ENCODE measurements at regions not wholly inside any gene's neighbourhood (a gene's known extent, or its start where the extent isn't known, plus 50 kb on each side); places are given as distances from the start of the nearest gene placed in this dataset.
A peak's percentile ranks its signal among the peaks of the same experiment; 100 is the strongest.

DNA sequence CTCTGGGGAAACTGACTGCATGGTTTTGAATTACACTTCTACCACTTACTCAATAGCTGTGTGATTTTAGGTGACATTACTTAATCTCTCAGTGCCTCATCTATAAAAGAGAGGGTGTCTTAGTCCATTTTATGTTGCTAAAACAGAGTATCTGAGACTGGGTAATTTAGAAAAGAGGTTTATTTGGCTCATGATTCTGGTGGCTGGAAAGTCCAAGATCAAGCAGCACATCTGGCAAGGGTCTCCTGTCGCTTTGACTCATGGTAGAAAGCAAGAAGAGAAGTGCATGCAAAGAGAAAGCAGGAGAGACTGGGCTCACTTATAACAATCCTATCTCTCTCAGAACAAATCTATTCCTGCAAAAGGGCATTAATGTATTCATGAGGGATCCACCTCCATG lies 132.4 kb upstream of the IRX5 start:
- no peaks in the 10 kb centered on the region for H3K9me2 ChIP-seq (ENCODE audit: insufficient read depth, low read length)
- H3K9ac ChIP-seq (ENCODE audit: low read length): no peak overlapping the region
- H3K4me3 ChIP-seq (ENCODE audit: low read length): no peak overlapping the region
- no peak overlapping the region for H3K27ac ChIP-seq (ENCODE audit: low read length)
- no peaks in the 10 kb centered on the region for H3K36me3 ChIP-seq (ENCODE audit: insufficient read depth, low read length)
- TF ChIP-seq, protein P1, sequence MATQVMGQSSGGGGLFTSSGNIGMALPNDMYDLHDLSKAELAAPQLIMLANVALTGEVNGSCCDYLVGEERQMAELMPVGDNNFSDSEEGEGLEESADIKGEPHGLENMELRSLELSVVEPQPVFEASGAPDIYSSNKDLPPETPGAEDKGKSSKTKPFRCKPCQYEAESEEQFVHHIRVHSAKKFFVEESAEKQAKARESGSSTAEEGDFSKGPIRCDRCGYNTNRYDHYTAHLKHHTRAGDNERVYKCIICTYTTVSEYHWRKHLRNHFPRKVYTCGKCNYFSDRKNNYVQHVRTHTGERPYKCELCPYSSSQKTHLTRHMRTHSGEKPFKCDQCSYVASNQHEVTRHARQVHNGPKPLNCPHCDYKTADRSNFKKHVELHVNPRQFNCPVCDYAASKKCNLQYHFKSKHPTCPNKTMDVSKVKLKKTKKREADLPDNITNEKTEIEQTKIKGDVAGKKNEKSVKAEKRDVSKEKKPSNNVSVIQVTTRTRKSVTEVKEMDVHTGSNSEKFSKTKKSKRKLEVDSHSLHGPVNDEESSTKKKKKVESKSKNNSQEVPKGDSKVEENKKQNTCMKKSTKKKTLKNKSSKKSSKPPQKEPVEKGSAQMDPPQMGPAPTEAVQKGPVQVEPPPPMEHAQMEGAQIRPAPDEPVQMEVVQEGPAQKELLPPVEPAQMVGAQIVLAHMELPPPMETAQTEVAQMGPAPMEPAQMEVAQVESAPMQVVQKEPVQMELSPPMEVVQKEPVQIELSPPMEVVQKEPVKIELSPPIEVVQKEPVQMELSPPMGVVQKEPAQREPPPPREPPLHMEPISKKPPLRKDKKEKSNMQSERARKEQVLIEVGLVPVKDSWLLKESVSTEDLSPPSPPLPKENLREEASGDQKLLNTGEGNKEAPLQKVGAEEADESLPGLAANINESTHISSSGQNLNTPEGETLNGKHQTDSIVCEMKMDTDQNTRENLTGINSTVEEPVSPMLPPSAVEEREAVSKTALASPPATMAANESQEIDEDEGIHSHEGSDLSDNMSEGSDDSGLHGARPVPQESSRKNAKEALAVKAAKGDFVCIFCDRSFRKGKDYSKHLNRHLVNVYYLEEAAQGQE (IDR thresholded peaks at IDR 0.05; ENCODE audit: borderline replicate concordance): no peak
- TF ChIP-seq MXI1 (conservative IDR thresholded peaks at IDR 0.05; ENCODE audit: poor library complexity, severe bottlenecking): no peak
- no peak for TF ChIP-seq POLR2AphosphoS5 (IDR thresholded peaks at IDR 0.05)
- no peak for TF ChIP-seq RAD21 (conservative IDR thresholded peaks at IDR 0.05)
- TF ChIP-seq SMC3 (conservative IDR thresholded peaks at IDR 0.05; ENCODE audit: poor library complexity): no peak
- no peak for TF ChIP-seq TAF1 (IDR thresholded peaks at IDR 0.05; ENCODE audit: low read depth)
- TF ChIP-seq EZH2 (IDR thresholded peaks at IDR 0.05; ENCODE audit: borderline replicate concordance, insufficient read depth, low read length, poor library complexity, severe bottlenecking): no peak
- TF ChIP-seq EP300 (conservative IDR thresholded peaks at IDR 0.05; ENCODE audit: poor library complexity, severe bottlenecking): no peak
- TF ChIP-seq, protein P2, sequence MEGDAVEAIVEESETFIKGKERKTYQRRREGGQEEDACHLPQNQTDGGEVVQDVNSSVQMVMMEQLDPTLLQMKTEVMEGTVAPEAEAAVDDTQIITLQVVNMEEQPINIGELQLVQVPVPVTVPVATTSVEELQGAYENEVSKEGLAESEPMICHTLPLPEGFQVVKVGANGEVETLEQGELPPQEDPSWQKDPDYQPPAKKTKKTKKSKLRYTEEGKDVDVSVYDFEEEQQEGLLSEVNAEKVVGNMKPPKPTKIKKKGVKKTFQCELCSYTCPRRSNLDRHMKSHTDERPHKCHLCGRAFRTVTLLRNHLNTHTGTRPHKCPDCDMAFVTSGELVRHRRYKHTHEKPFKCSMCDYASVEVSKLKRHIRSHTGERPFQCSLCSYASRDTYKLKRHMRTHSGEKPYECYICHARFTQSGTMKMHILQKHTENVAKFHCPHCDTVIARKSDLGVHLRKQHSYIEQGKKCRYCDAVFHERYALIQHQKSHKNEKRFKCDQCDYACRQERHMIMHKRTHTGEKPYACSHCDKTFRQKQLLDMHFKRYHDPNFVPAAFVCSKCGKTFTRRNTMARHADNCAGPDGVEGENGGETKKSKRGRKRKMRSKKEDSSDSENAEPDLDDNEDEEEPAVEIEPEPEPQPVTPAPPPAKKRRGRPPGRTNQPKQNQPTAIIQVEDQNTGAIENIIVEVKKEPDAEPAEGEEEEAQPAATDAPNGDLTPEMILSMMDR (IDR thresholded peaks at IDR 0.05; ENCODE audit: poor library complexity, severe bottlenecking): no peak
- peaks cover 7% of the 10 kb centered on the region for H3K27me3 ChIP-seq (ENCODE audit: insufficient read depth, low read depth, low read length)
- no peaks in the 10 kb centered on the region for H4K20me1 ChIP-seq (ENCODE audit: insufficient read depth)
- no peaks in the 10 kb centered on the region for H3K79me2 ChIP-seq (replicated peaks; ENCODE audit: insufficient read depth, low read length)
- no peak overlapping the region for H2AFZ ChIP-seq (ENCODE audit: low read depth, low read length)
- no peaks in the 10 kb centered on the region for H3F3A ChIP-seq (ENCODE audit: insufficient read depth, low read length, poor library complexity, severe bottlenecking)
- H3K4me2 ChIP-seq (ENCODE audit: low read length): no peak overlapping the region
- no peaks in the 10 kb centered on the region for H3K9me3 ChIP-seq (ENCODE audit: low read length)

DNA sequence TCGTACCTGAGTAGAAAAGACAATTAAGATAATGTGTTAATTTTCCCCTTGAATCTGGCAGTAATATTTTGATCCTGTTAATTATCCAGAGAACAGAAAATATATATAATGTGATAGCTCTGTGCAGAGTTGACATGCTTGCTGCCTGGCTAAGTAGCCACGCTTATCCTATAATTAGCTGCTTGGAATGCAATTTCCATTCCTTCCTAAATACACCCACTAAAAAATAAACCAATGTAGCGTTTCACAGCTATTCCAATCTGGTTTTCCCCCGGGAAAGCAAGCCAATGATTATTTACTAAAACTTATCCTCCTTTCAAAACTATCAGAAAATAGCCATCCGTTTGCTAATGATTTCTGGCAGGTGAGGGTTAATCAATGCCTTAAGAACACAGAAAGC lies 134.5 kb upstream of the IRX5 start:
- H3K36me3 ChIP-seq (ENCODE audit: insufficient read depth, low read length): no peaks in the 10 kb centered on the region
- no peak overlapping the region for H3K4me3 ChIP-seq (ENCODE audit: low read length)
- no peak overlapping the region for H3K27ac ChIP-seq (ENCODE audit: low read length)
- no peak overlapping the region for H3K9ac ChIP-seq (ENCODE audit: low read length)
- no peaks in the 10 kb centered on the region for H3F3A ChIP-seq (ENCODE audit: insufficient read depth, low read length, poor library complexity, severe bottlenecking)
- TF ChIP-seq RAD21 (conservative IDR thresholded peaks at IDR 0.05) (no peak), POLR2AphosphoS5 (IDR thresholded peaks at IDR 0.05) (no peak)
- H3K4me2 ChIP-seq (ENCODE audit: low read length): no peak overlapping the region
- no peak overlapping the region for H2AFZ ChIP-seq (ENCODE audit: low read depth, low read length)
- no peaks in the 10 kb centered on the region for H3K79me2 ChIP-seq (replicated peaks; ENCODE audit: insufficient read depth, low read length)
- no peaks in the 10 kb centered on the region for H3K9me2 ChIP-seq (ENCODE audit: insufficient read depth, low read length)
- peaks cover 7% of the 10 kb centered on the region for H3K27me3 ChIP-seq (ENCODE audit: insufficient read depth, low read depth, low read length)
- no peaks in the 10 kb centered on the region for H3K9me3 ChIP-seq (ENCODE audit: low read length)
- no peaks in the 10 kb centered on the region for H4K20me1 ChIP-seq (ENCODE audit: insufficient read depth)

DNA sequence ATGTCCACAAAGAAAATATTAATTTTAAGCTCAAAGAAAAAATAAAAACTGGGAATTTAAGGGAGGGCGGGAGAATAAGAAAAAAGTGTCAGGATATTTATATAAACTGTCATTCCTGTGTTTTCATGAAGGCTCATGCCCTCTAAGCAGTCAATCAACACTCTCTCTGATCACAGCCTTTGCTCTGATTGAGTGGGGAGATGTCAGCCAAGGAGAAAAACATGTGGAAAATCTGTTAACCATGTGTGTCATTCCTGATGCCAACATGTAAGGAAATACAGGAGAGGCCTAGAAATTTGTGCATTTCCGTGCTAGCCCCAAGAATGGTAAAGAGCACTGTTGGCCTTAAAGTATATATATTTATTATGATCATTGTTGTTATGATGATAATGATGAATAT lies 137.9 kb upstream of the IRX5 start:
- H3F3A ChIP-seq (ENCODE audit: insufficient read depth, low read length, poor library complexity, severe bottlenecking): no peaks in the 10 kb centered on the region
- H3K9me3 ChIP-seq (ENCODE audit: low read length): no peaks in the 10 kb centered on the region
- no peak overlapping the region for H3K27ac ChIP-seq (ENCODE audit: low read length)
- no peak overlapping the region for H3K9ac ChIP-seq (ENCODE audit: low read length)
- H2AFZ ChIP-seq (ENCODE audit: low read depth, low read length): no peak overlapping the region
- H4K20me1 ChIP-seq (ENCODE audit: insufficient read depth): no peaks in the 10 kb centered on the region
- H3K4me3 ChIP-seq (ENCODE audit: low read length): no peak overlapping the region
- H3K27me3 ChIP-seq (ENCODE audit: insufficient read depth, low read depth, low read length): peaks cover 9% of the 10 kb centered on the region
- TF ChIP-seq EP300 (conservative IDR thresholded peaks at IDR 0.05; ENCODE audit: poor library complexity, severe bottlenecking): peak; percentile 86
- no peak for TF ChIP-seq RAD21 (conservative IDR thresholded peaks at IDR 0.05)
- no peak for TF ChIP-seq TAF1 (IDR thresholded peaks at IDR 0.05; ENCODE audit: low read depth)
- TF ChIP-seq POLR2AphosphoS5 (IDR thresholded peaks at IDR 0.05): peak; percentile 57
- TF ChIP-seq MXI1 (conservative IDR thresholded peaks at IDR 0.05; ENCODE audit: poor library complexity, severe bottlenecking): peak; percentile 41
- TF ChIP-seq, protein P1 (IDR thresholded peaks at IDR 0.05; ENCODE audit: borderline replicate concordance): peak; percentile 83
- TF ChIP-seq SMC3 (conservative IDR thresholded peaks at IDR 0.05; ENCODE audit: poor library complexity): no peak
- TF ChIP-seq EZH2 (IDR thresholded peaks at IDR 0.05; ENCODE audit: borderline replicate concordance, insufficient read depth, low read length, poor library complexity, severe bottlenecking): no peak
- TF ChIP-seq, protein P2 (IDR thresholded peaks at IDR 0.05; ENCODE audit: poor library complexity, severe bottlenecking): no peak
- no peaks in the 10 kb centered on the region for H3K36me3 ChIP-seq (ENCODE audit: insufficient read depth, low read length)
- H3K4me2 ChIP-seq (ENCODE audit: low read length): no peak overlapping the region
- no peaks in the 10 kb centered on the region for H3K79me2 ChIP-seq (replicated peaks; ENCODE audit: insufficient read depth, low read length)
- no peaks in the 10 kb centered on the region for H3K9me2 ChIP-seq (ENCODE audit: insufficient read depth, low read length)
